Right cardiac atrium (tissue), 5 donors: ENCODE measurements at regions not wholly inside any gene's neighbourhood (a gene's known extent, or its start where the extent isn't known, plus 50 kb on each side); places are given as distances from the start of the nearest gene placed in this dataset.

Experiments
- ATAC-seq, 2 donors: fragments of 200-7000 bp; cut with Tn5 transposase; one replicate each; pipeline versions ENCODE4 v1.8.0 to v1.9.1; 2020; ENCODE audit warnings: moderate library complexity in 2 of 2, mild to moderate bottlenecking in 1 of 2
- DNase-seq, 3 donors: peaks; one replicate each; pipeline ENCODE4 v3.0.0-alpha.2; 2020
- H3K27ac ChIP-seq: one replicate; pipeline ENCODE4 v1.5.1; 2013; ENCODE audit warnings: mild to moderate bottlenecking, low read length, control low read depth, moderate library complexity
- H3K27me3 ChIP-seq: one replicate; pipeline ENCODE4 v1.6.1; 2013; ENCODE audit not compliant: control insufficient read depth, insufficient read depth
- H3K4me1 ChIP-seq: one replicate; pipeline ENCODE4 v1.6.1; 2013; ENCODE audit warnings: low read length; ENCODE audit not compliant: control insufficient read depth, insufficient read depth
- H3K4me3 ChIP-seq: one replicate; pipeline ENCODE4 v1.5.1; 2013; ENCODE audit warnings: low read length, control low read depth
- H3K9me3 ChIP-seq: one replicate; pipeline ENCODE4 v1.6.1; 2013; ENCODE audit warnings: low read length; ENCODE audit not compliant: control insufficient read depth
- WGBS: extraction: QIAGEN DNeasy Blood & Tissue Kit; methylation state at CpG from one replicate; pipeline ENCODE4 v1.1.7; 2013; 5-methylcytosine and 5-hydroxymethylcytosine counted together
- intact Hi-C, 4 donors: fragments of 100-400 bp; cut with DNase I; formaldehyde crosslinking; loops; one replicate each; pipeline versions ENCODE4 v1.11.0 to v1.14.0; 2022 to 2023
- donor health status: healthy with polysubstance abuse.
- donor health status: DM: no; HTN: yes; CAD: no.
- donor health status: DM: no; HTN: no; CAD: no.
- donor health status: DM: no; HTN: yes; CAD: no; lungs with severe emphysema.
- donor health status: DM: yes; HTN: yes; CAD: no.

DNA sequence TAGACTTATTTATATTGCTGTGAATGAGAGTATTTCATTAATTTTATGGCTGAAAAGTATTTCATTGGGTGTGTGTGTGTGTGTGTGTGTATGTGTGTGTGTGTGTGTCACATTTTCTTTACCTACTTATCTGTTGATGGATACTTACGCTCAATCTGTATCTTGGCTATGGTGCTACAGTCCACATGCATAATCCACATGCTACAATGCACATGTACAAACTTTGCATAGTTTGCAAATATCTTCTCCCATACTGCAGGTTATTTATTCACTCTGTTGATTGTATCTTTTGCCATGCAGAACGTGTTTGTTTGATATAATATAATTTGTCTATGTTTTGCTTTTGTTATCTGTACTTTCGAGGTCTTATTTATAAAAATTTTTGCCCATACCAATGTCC is 167.8 kb downstream of the RAB28 start:
- Histone ChIP-seq H3K27me3 (no peaks in the 10 kb centered on the region), H3K4me1 (no peaks in the 10 kb centered on the region), H3K27ac (no peak overlapping the region), H3K9me3 (no peaks in the 10 kb centered on the region), H3K4me3 (no peak overlapping the region)
- no peak for ATAC-seq
- no peak for DNase-seq
- WGBS, result 85% methylated on average over 3 of the region's 3 CpGs
- intact Hi-C loops, result no loop called here

GRCh38 chr4:13313856-13314255 is 170.3 kb downstream of the RAB28 start:
- DNase-seq (no peak), ATAC-seq (no peak)
- intact Hi-C loops, result no loop called here
- H3K27me3 ChIP-seq, result no peaks in the 10 kb centered on the region
- H3K4me3 ChIP-seq, result no peak overlapping the region
- no peaks in the 10 kb centered on the region for H3K4me1 ChIP-seq
- no peak overlapping the region for H3K27ac ChIP-seq
- no peaks in the 10 kb centered on the region for H3K9me3 ChIP-seq

GRCh38 chr4:13312264-13312663 is 171.9 kb downstream of the RAB28 start:
- H3K4me3 ChIP-seq, result no peak overlapping the region
- intact Hi-C loops, result no loop called here
- H3K4me1 ChIP-seq, result peaks cover 2% of the 10 kb centered on the region
- WGBS, result 89% methylated on average over 1 of the region's 1 CpG
- ATAC-seq (no peak), DNase-seq (no peak)
- H3K9me3 ChIP-seq, result no peaks in the 10 kb centered on the region
- no peak overlapping the region for H3K27ac ChIP-seq
- no peaks in the 10 kb centered on the region for H3K27me3 ChIP-seq

DNA sequence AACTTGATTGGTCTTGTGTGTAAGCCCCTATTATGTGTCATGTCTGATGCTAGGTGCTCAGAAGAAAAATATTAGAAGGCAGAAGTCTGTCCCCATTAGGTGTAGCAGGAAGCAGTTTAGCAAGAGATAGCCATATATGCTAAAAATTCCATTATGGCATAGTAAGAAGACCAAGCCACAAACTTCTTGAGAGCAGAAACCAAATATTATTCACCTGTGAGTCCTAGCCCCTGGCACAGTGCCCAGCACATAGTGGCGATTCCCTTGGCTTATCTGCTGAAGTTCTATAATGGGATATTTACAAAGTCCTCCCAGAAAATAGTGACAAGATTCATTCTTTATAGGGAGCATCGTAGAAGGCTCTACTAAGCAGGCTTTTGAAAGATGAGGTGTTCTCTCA is 174.4 kb downstream of the RAB28 start:
- ATAC-seq, result no peak
- no peak for DNase-seq
- Histone ChIP-seq H3K27ac (no peak overlapping the region), H3K27me3 (no peaks in the 10 kb centered on the region), H3K9me3 (no peaks in the 10 kb centered on the region), H3K4me1 (peaks cover 3% of the 10 kb centered on the region), H3K4me3 (no peak overlapping the region)
- intact Hi-C loops, result no loop called here
- 53% methylated on average over 2 of the region's 2 CpGs for WGBS

DNA sequence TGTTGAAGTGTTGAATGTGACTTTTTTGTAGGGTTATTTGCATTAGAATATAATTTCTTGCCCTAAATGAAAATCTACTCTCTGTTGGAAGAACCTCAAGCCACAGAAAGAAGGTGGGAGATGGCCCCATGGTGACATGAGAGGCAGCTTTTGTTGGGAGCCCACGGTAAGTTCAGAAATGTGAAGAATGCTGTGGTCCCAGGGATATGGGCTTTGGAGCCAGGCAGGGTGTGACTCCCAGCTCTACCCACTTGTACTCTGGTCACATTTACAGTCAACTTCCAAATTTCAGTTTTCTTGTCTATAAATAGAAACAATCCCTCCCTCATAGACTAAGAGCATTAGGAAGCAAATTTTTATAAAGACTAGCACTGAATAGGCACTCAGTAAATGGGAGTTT is 177.8 kb downstream of the RAB28 start:
- no peak for ATAC-seq

GRCh38 chr4:13302876-13303275 is 181.3 kb downstream of the RAB28 start:
- H3K9me3 ChIP-seq, result no peaks in the 10 kb centered on the region
- WGBS, result 83% methylated on average over 2 of the region's 2 CpGs
- no peaks in the 10 kb centered on the region for H3K27me3 ChIP-seq
- intact Hi-C loops, result no loop called here
- H3K27ac ChIP-seq, result no peak overlapping the region
- DNase-seq, result no peak
- no peak overlapping the region for H3K4me3 ChIP-seq
- H3K4me1 ChIP-seq, result peaks cover 3% of the 10 kb centered on the region
- ATAC-seq, result no peak

More for the DNA sequence above, 177.8 kb downstream of the RAB28 start:
- Histone ChIP-seq H3K9me3 (no peaks in the 10 kb centered on the region), H3K27ac (no peak overlapping the region), H3K4me1 (peaks cover 3% of the 10 kb centered on the region), H3K27me3 (no peaks in the 10 kb centered on the region), H3K4me3 (no peak overlapping the region)
- intact Hi-C loops, result no loop called here
- DNase-seq, result no peak
- WGBS, result 55% methylated on average over 1 of the region's 1 CpG

DNA sequence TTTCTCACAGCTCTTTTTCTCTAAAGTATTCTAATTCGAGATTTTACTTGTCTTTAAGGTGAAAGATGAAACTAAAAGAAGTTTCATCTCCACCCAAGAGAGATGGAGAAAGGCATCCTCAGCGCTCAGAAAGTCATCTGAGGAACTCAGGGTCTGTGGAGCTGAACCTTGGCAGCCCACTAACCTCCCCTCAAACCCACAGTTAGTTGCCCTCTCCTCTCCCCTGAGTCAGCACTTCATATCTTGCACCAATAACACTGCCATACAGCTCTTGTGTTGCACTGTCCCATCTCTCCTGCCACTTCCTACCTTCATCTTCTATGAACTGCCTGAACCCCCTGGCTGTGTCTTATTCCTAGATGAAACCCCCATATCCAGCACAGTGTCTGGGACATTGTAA is 184.8 kb downstream of the RAB28 start:
- Histone ChIP-seq H3K4me3 (no peak overlapping the region), H3K27me3 (no peaks in the 10 kb centered on the region)
- WGBS, result 84% methylated on average over 2 of the region's 2 CpGs

DNA sequence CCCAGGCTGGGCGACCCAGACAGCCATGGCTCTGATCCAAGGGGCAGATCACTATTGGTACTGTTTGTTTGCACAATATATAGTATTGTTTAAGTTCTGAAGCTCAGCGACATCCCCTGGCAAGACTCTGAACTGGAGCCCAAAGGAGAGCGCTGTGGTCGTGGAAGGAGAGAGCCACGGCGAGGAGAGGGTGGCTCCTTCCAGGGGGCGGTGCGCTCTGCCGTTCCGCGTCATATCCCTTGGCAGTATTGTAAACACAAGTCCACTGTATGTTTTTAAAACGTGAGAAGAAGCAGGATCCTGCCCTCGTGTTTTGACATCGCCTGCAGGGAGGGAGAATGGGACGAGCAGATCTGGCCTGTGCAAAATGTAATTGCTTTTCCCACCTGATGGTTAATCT is 185.5 kb downstream of the RAB28 start:
- H3K9me3 ChIP-seq, result no peaks in the 10 kb centered on the region
- DNase-seq (no peak), ATAC-seq (no peak)
- intact Hi-C loops, result no loop called here
- 89% methylated on average over 15 of the region's 15 CpGs for WGBS
- no peak overlapping the region for H3K27ac ChIP-seq
- no peaks in the 10 kb centered on the region for H3K27me3 ChIP-seq
- H3K4me3 ChIP-seq, result no peak overlapping the region
- H3K4me1 ChIP-seq, result no peaks in the 10 kb centered on the region

More for the DNA sequence above, 184.8 kb downstream of the RAB28 start:
- intact Hi-C loops, result no loop called here
- no peak for ATAC-seq
- no peak for DNase-seq
- H3K4me1 ChIP-seq, result no peaks in the 10 kb centered on the region
- no peak overlapping the region for H3K27ac ChIP-seq
- no peaks in the 10 kb centered on the region for H3K9me3 ChIP-seq

DNA sequence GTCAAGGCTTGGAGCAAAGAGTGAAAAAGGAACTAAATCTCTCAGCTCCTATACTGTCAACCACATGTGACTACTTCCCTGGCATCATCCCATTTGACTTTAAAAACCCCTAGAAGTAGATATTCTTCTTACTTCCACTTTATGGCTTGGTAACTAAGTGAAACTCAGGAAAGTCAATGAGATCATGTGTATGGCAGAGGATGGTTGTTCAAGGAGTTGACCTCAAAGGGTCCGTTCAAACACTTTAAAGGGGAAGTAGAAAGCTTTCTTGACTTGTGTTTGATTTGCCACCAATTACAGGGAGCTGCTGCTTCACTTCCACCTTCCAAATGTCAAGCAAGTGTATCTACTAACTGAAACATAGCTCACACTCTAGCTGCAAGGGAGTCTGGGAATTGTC is 187.2 kb downstream of the RAB28 start:
- Histone ChIP-seq H3K4me1 (no peaks in the 10 kb centered on the region), H3K9me3 (no peaks in the 10 kb centered on the region), H3K4me3 (no peak overlapping the region), H3K27ac (no peak overlapping the region), H3K27me3 (no peaks in the 10 kb centered on the region)
- DNase-seq, result no peak
- WGBS, result 84% methylated on average over 1 of the region's 1 CpG
- intact Hi-C loops, result no loop called here
- ATAC-seq, result no peak

DNA sequence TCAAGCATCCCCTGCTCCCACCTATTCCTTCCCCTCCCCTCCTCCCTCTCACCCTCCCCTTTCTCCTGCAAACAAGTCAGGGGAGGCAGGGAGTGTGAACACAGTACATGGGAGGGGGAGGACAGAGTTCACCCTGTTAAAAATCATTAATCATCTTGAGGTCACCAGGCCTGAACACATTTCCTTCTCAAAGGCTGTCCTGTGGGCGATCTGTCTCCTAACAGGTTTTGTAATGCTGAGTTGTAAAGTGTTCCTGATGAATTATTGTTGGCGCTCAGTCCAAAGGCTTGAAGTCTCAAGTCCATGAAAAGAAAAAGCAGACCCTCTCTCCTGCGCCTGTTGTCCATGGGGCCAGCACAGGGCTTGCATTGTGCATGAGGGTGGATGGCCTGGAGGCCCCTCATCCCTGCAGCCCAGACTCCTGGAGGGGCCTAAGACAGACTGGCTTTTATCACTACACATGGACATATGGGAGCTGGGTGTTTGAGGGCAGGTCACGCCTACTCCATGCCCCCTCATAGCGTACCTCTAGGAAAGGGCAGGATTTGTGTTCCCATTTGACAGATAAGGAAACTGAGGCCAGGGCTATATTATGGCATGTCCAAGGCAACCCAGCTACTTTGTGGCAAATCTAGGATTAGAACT is 189.1 kb downstream of the RAB28 start:
- ATAC-seq, result no peak

GRCh38 chr4:13292372-13292771 is 191.8 kb downstream of the RAB28 start:
- DNase-seq (no peak), ATAC-seq (no peak)
- Histone ChIP-seq H3K4me1 (no peaks in the 10 kb centered on the region), H3K27ac (no peak overlapping the region), H3K27me3 (no peaks in the 10 kb centered on the region), H3K9me3 (no peaks in the 10 kb centered on the region), H3K4me3 (no peak overlapping the region)
- intact Hi-C loops, result no loop called here
- 68% methylated on average over 1 of the region's 1 CpG for WGBS

More for the DNA sequence above, 189.1 kb downstream of the RAB28 start:
- no peaks in the 10 kb centered on the region for H3K4me1 ChIP-seq
- DNase-seq, result no peak
- WGBS, result 77% methylated on average over 5 of the region's 5 CpGs
- H3K27ac ChIP-seq, result no peak overlapping the region
- H3K9me3 ChIP-seq, result no peaks in the 10 kb centered on the region
- no peak overlapping the region for H3K4me3 ChIP-seq
- intact Hi-C loops, result no loop called here
- H3K27me3 ChIP-seq, result no peaks in the 10 kb centered on the region

- intact Hi-C loops, result no loop called here
- DNase-seq (no peak), ATAC-seq (no peak)
- no peaks in the 10 kb centered on the region for H3K27me3 ChIP-seq
- H3K9me3 ChIP-seq, result no peaks in the 10 kb centered on the region
- no peaks in the 10 kb centered on the region for H3K4me1 ChIP-seq
- no peak overlapping the region for H3K4me3 ChIP-seq
- H3K27ac ChIP-seq, result no peak overlapping the region
- 90% methylated on average over 1 of the region's 1 CpG for WGBS
Measured at GRCh38 chr4:13289391-13289790, 194.7 kb downstream of the RAB28 start.
